Thyroid gland (tissue), 4 donors: ENCODE measurements at regions not wholly inside any gene's neighbourhood (a gene's known extent, or its start where the extent isn't known, plus 50 kb on each side); places are given as distances from the start of the nearest gene placed in this dataset.

Experiments
- POLR2A ChIP-seq, 2 donors: fragments of 450-650 bp; IDR thresholded peaks; one replicate each; pipeline ENCODE4 v1.6.1; 2017; ENCODE audit warnings: antibody characterized with exemption in 2 of 2, mild to moderate bottlenecking in 2 of 2, moderate library complexity in 1 of 2
- TF ChIP-seq, protein P1 (sequence below), 6 experiments: fragments of 200-600 bp in 3 of 6; fragments of 450-650 bp in 3 of 6; sonication (generic) in 3 of 6; IDR thresholded peaks; one replicate each; pipeline ENCODE4 v1.5.1; 2016 to 2019; ENCODE audit warnings: antibody characterized with exemption in 6 of 6, mild to moderate bottlenecking in 2 of 6, inconsistent platforms in 1 of 6, moderate library complexity in 1 of 6

DNA sequence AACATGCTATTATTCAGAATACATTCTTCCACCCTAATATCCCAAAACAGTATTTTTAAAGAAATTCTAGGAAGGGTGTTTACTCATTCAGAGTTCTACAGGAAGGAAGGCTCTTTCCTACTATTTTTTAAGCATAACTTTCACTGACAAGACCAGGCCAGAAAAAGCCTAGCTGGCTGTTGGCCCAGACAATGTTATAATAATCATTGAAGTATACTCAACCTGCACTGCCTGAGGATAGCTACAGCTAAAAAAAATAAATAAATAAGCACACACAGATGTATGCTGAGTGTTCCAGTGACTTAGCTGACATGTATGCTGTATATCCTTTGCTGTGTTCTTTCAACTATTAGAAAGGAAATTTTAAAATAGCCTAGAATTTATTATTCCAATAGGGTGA, 145.8 kb upstream of the SPRY1 start:
- TF ChIP-seq POLR2A (IDR thresholded peaks at IDR 0.05): no peak
- TF ChIP-seq, protein P1, sequence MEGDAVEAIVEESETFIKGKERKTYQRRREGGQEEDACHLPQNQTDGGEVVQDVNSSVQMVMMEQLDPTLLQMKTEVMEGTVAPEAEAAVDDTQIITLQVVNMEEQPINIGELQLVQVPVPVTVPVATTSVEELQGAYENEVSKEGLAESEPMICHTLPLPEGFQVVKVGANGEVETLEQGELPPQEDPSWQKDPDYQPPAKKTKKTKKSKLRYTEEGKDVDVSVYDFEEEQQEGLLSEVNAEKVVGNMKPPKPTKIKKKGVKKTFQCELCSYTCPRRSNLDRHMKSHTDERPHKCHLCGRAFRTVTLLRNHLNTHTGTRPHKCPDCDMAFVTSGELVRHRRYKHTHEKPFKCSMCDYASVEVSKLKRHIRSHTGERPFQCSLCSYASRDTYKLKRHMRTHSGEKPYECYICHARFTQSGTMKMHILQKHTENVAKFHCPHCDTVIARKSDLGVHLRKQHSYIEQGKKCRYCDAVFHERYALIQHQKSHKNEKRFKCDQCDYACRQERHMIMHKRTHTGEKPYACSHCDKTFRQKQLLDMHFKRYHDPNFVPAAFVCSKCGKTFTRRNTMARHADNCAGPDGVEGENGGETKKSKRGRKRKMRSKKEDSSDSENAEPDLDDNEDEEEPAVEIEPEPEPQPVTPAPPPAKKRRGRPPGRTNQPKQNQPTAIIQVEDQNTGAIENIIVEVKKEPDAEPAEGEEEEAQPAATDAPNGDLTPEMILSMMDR (IDR thresholded peaks at IDR 0.05): no peak
